Ectodermal cell (in vitro differentiated cells): ENCODE measurements at regions not wholly inside any gene's neighbourhood (a gene's known extent, or its start where the extent isn't known, plus 50 kb on each side); places are given as distances from the start of the nearest gene placed in this dataset.
"Not testable (repeated sequence)": the region's sequence is repeated elsewhere in the genome, so short reads cannot be mapped to it uniquely, and the experiment has no call there.

Experiments
- H3K27ac ChIP-seq: 2 replicates; pipeline ENCODE4 v1.7.0; 2013; ENCODE audit warnings: mild to moderate bottlenecking, low read depth, low read length; ENCODE audit not compliant: insufficient read depth, poor library complexity, severe bottlenecking
- H3K27me3 ChIP-seq: 2 replicates; pipeline ENCODE4 v1.7.0; 2013; ENCODE audit warnings: mild to moderate bottlenecking, low read length; ENCODE audit not compliant: insufficient read depth, control insufficient read depth, poor library complexity, severe bottlenecking
- H3K36me3 ChIP-seq: one replicate; pipeline ENCODE4 v1.7.0; 2013; ENCODE audit warnings: low read length; ENCODE audit not compliant: control insufficient read depth, insufficient read depth
- H3K4me1 ChIP-seq: one replicate; pipeline ENCODE4 v1.7.0; 2013; ENCODE audit warnings: low read length; ENCODE audit not compliant: control insufficient read depth, insufficient read depth
- H3K4me3 ChIP-seq: 2 replicates; pipeline ENCODE4 v1.7.0; 2013; ENCODE audit warnings: low read depth, low read length, control low read depth; ENCODE audit not compliant: insufficient read depth
- H3K9me3 ChIP-seq: 2 replicates; pipeline ENCODE4 v1.7.0; 2013; ENCODE audit warnings: mild to moderate bottlenecking, low read length, moderate library complexity; ENCODE audit not compliant: control insufficient read depth
- WGBS, 2 experiments: methylation state at CpG; one replicate each; pipeline ENCODE4 v1.1.7; 2013; ENCODE audit warnings: missing lambda C conversion rate in 2 of 2; 5-methylcytosine and 5-hydroxymethylcytosine counted together

GRCh38 chr11:33437529-33437928, 180.3 kb downstream of the HIPK3 start:
- H3K9me3 ChIP-seq, result peaks cover 2% of the 10 kb centered on the region
- no peak overlapping the region for H3K4me3 ChIP-seq
- no peaks in the 10 kb centered on the region for H3K36me3 ChIP-seq
- no peak overlapping the region for H3K27ac ChIP-seq
- H3K4me1 ChIP-seq, result no peaks in the 10 kb centered on the region
- 95% methylated on average over 1 of the region's 1 CpG for WGBS, 2 experiments
- no peaks in the 10 kb centered on the region for H3K27me3 ChIP-seq

GRCh38 chr11:33435216-33435615, 178.0 kb downstream of the HIPK3 start:
- Histone ChIP-seq H3K4me3 (no peak overlapping the region), H3K36me3 (no peaks in the 10 kb centered on the region), H3K4me1 (no peaks in the 10 kb centered on the region), H3K27ac (no peak overlapping the region), H3K9me3 (peaks cover 2% of the 10 kb centered on the region), H3K27me3 (no peaks in the 10 kb centered on the region)

GRCh38 chr11:33434294-33434693, 177.1 kb downstream of the HIPK3 start:
- Histone ChIP-seq H3K27me3 (no peaks in the 10 kb centered on the region), H3K36me3 (no peaks in the 10 kb centered on the region), H3K4me1 (no peaks in the 10 kb centered on the region), H3K27ac (no peak overlapping the region), H3K4me3 (no peak overlapping the region), H3K9me3 (peaks cover 2% of the 10 kb centered on the region)
- 90 to 92% methylated on average over 1 of the region's 1 CpG for WGBS, 2 experiments

- H3K4me1 ChIP-seq, H3K4me3 ChIP-seq, H3K27ac ChIP-seq, H3K36me3 ChIP-seq, H3K27me3 ChIP-seq, H3K9me3 ChIP-seq: not testable (repeated sequence)
- WGBS, 2 experiments, result 82 to 86% methylated on average over 5 to 6 of the region's 7 CpGs
Measured at GRCh38 chr11:33428435-33428834, 171.3 kb downstream of the HIPK3 start.

GRCh38 chr11:33420959-33421566, 163.9 kb downstream of the HIPK3 start:
- H3K27me3 ChIP-seq, result no peaks in the 10 kb centered on the region
- no peak overlapping the region for H3K27ac ChIP-seq
- WGBS, 2 experiments, result 90 to 92% methylated on average over 4 of the region's 4 CpGs
- no peak overlapping the region for H3K4me3 ChIP-seq
- no peaks in the 10 kb centered on the region for H3K4me1 ChIP-seq
- no peaks in the 10 kb centered on the region for H3K36me3 ChIP-seq
- no peaks in the 10 kb centered on the region for H3K9me3 ChIP-seq

GRCh38 chr11:33419924-33420323, 162.7 kb downstream of the HIPK3 start:
- Histone ChIP-seq H3K36me3 (no peaks in the 10 kb centered on the region), H3K4me1 (no peaks in the 10 kb centered on the region), H3K27me3 (no peaks in the 10 kb centered on the region), H3K4me3 (no peak overlapping the region), H3K9me3 (no peaks in the 10 kb centered on the region), H3K27ac (no peak overlapping the region)
- 91 to 96% methylated on average over 3 to 4 of the region's 4 CpGs for WGBS, 2 experiments

- H3K36me3 ChIP-seq, result no peaks in the 10 kb centered on the region
- WGBS, 2 experiments, result 93 to 97% methylated on average over 7 of the region's 7 CpGs
- no peaks in the 10 kb centered on the region for H3K4me1 ChIP-seq
- H3K4me3 ChIP-seq, result no peak overlapping the region
- H3K27ac ChIP-seq, result no peak overlapping the region
- no peaks in the 10 kb centered on the region for H3K27me3 ChIP-seq
- H3K9me3 ChIP-seq, result no peaks in the 10 kb centered on the region
Measured at GRCh38 chr11:33417121-33417520, 159.9 kb downstream of the HIPK3 start.

GRCh38 chr11:33413301-33413700, 156.1 kb downstream of the HIPK3 start:
- Histone ChIP-seq H3K4me3 (no peak overlapping the region), H3K27ac (no peak overlapping the region), H3K9me3 (no peaks in the 10 kb centered on the region), H3K4me1 (no peaks in the 10 kb centered on the region), H3K36me3 (no peaks in the 10 kb centered on the region), H3K27me3 (no peaks in the 10 kb centered on the region)
- 95 to 100% methylated on average over 3 of the region's 4 CpGs for WGBS, 2 experiments

- Histone ChIP-seq H3K27ac (no peak overlapping the region), H3K4me1 (no peaks in the 10 kb centered on the region), H3K9me3 (no peaks in the 10 kb centered on the region), H3K27me3 (no peaks in the 10 kb centered on the region), H3K4me3 (no peak overlapping the region), H3K36me3 (no peaks in the 10 kb centered on the region)
Measured at GRCh38 chr11:33412241-33412640, 155.1 kb downstream of the HIPK3 start.

GRCh38 chr11:33411751-33412150, 154.6 kb downstream of the HIPK3 start:
- Histone ChIP-seq H3K4me3 (no peak overlapping the region), H3K4me1 (no peaks in the 10 kb centered on the region), H3K27me3 (no peaks in the 10 kb centered on the region), H3K9me3 (no peaks in the 10 kb centered on the region), H3K36me3 (no peaks in the 10 kb centered on the region), H3K27ac (no peak overlapping the region)
- 92 to 94% methylated on average over 4 of the region's 4 CpGs for WGBS, 2 experiments
